HG02884 (cell line): ENCODE measurements at regions not wholly inside any gene's neighbourhood (a gene's known extent, or its start where the extent isn't known, plus 50 kb on each side); places are given as distances from the start of the nearest gene placed in this dataset.
"Not testable (repeated sequence)": the region's sequence is repeated elsewhere in the genome, so short reads cannot be mapped to it uniquely, and the experiment has no call there.

Experiments used
- ATAC-seq: cut with Tn5 transposase; IDR thresholded peaks from one replicate; pipeline ENCODE4 v1.9.1; 2021; ENCODE audit warnings: mild to moderate bottlenecking, moderate library complexity; ENCODE audit not compliant: unreplicated experiment

DNA sequence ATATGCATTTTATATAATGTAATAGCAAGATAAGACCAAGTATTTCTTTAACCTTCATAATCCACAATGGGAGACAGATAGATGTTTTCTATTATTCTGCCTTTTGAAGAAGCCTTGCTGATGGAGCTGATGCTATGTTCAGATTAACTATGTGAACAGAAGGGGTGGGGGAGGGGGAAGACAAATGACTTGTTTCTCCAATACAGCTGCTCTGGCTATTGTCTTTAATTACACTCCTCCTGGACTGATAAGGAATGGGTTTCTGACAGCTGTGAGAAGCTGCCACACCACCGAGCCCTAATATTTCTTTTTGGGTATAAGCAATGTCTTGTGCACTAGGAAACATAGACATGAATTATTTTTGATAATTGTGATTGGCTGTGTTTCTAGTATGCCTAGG, 62.0 kb downstream of the CAVIN4 start:
- ATAC-seq = no peak

DNA sequence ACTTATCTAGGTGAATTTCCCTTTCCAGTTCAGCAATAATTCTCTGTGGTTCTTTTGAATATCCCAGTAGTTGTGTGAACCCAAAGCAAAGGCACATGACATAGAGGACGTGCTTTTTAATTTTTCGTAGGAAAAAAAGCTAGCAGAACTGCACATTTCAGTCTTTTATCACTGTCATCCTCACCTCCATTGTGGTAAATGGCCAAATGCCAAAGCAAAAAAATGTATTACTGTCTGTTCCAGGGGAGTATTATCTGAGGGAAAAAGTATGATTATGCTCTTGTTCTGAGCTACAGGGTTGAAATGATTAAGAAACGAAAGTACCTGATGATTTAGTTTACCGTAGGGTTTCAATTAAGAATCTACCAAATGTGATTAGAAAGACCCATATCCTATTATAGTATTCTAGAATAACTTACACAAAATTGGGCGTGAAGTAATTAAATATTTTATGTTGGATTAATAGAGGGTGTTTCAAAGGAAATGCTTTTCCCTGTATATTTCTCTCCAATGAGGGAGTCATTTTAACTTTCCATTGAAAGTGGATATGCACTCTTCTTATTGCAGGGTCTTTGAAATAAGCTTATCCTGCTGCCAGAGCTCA, 62.7 kb downstream of the CAVIN4 start:
- no peak for ATAC-seq

DNA sequence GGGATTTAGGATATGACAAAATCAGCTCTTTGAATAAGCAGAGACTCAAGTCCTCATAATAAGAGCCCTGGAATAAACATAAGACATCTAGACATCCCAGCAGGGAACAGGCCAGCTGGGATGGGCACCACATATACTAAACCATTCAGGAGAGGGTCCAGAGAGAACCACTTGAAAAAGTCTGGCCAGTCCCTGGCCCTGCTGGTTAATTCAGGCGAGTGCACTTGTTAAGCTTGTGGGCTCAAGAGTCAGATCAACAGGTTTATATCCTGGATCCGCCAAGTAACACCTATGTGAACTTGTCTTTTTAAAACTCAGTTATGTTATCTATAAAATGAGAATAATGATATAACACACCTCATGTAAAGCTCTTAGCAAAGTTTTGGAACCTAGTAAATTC, 63.3 kb downstream of the CAVIN4 start:
- ATAC-seq = no peak

DNA sequence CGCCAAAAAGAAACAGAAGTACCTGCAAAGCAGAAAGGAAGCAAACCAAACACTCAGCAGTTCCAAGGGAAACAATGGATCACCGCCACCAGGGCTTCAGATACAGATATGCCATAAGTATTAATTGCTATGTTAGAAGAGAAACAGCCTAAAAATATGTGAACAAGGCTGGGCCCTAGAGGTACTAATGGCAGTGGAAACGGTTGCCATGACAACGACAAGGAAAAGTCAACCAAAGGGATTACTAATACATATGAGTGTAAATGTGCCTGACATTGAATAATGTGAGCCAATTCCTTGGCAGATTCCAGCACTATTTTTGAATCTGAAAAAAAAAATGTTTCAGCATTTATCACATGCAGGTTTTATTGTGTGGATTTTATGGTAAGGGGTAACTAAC, 75.0 kb downstream of the CAVIN4 start:
- no peak for ATAC-seq

DNA sequence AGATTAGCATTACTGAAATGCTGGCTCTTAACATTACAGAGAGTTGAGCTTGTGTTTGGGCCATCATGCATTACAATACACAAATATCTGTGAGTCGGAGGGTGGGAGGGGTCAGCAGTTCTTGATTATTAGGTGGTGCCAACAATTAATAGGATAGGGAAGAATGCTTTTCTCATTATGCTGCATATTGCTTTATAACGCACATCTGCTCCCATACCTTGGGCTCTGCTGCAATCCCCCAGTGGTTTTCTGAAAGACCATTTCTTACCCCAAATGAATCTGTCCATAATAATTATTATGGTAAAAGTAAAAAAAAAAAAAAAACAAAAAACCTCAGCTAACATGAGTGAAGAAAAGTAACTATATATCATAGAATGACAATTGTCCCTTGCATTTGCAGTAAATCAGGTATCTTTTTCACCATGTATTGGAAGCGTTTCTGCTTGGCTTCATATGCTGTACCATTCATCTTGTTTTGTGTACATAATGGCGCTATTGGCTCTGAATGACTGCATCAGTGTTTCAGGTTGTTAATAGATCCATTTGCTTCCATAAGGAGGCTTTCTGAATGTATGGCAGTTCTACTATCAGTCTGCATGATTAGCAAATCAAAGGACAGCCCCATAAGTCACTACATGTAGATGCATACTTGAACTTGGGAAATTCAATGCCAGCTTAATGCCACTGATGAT, 75.9 kb downstream of the CAVIN4 start:
- no peak for ATAC-seq

DNA sequence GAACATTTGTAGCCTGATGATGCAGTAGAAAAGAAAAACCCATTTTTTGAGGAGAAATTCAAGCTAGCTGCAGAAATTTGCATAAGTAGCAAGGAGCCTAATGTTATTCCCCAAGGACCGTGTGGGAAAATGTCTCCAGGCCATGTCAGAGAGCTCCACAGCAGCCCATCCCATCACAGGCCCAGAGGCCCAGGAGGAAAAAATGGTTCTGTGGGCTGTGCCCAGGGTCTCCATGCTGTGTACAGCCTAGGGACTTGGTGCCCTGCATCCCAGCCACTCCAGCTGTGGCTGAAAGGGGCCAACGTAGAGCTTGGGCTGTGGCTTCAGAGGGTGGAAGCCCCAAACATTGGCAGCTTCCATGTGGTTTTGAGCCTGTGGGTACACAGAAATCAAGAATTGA, 79.0 kb downstream of the CAVIN4 start:
- not testable (repeated sequence) for ATAC-seq

DNA sequence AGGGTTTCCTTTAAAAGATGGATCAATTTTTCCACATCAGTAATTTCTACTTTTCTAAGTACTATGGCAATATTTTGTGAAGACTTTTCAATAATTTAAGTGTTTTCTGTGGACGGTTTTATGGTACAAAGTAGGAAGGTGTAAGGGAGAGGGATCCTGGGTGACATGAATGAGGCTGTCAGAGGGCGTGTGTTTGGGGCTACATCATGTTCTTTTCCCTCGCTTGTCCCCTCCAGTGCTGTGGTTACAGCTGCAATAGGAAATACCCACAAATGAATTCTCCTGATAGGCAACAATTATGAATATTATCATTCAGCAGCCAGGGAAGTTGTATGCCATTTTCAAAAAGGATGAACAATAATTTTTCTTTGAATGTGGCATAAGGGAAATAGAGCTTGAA, 83.8 kb downstream of the CAVIN4 start:
- no peak for ATAC-seq

DNA sequence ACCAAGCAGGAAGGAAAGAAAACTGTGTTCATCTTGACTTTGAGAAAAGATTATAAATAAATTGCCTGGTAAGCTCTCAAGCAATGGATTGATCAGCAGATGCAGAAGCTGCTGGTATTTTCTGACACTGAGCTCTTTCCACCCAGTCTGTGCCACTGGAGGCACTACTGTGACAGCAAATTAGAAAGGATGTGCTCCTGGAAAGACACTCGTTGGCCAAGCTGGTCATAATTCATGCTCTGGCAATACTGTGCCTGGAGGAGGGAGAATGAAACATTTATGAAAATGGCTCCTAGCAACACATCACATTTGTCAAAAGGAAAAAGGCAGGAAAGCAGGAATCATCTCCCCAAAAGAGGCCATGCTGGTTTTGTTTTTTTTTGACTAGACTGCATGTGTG, 84.2 kb downstream of the CAVIN4 start:
- ATAC-seq = no peak

DNA sequence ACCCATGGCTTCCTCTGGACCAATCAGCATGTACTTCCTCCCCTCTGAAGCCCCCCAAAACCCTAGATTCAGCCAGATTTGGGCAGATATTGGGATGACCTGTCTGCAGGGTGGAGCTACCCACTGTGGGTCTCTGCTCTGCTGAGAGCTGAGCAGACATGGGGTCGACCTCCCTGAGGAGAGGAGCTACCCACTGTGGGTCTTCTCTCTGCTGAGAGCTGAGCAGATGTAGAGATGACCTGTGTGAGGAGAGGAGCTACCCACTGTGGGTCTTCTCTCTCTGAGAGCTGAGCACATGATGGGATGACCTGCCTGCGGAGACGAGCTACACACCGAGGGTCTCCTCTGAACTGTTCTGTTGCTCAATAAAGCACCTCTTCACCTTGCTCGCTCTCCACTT, 89.6 kb downstream of the CAVIN4 start:
- no peak for ATAC-seq

DNA sequence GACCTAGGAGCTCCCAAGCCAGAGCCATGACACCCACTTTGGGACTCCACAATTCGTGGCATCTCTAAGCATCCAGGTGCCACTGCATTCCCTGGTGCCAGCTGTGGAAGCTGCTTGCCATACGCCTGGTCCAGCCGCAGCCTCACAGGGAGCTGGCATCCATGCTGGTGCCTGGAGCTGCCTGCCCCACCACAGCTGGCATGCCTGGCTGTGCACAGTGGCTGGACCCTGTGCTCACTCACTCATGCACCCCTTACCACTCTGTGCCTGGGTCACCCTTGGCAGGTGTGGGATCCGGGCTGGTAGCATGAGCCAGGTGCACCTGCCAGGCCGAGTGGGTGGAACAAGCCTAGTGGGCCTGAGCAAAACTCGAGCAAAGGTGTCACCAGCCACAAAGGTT, 90.1 kb downstream of the CAVIN4 start:
- no peak for ATAC-seq

DNA sequence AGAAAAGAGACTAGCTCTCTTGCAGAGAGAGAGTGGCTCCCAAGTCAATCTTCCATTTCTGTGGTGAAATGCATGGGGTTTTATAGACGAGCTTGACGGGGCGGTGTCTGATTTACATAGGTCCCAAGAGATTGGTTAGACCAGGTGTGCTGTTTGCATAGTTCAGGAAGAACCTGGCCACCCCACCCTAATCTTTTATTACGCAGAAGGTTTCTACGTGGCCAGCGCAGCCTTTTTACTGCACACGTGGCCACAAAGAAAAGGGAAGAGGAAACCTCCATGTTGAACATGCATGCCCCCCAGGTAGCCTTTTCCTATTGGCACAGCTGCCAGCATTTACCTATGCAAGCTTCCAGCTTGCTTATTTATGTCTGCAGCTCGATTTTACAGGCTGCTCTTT, 92.1 kb downstream of the CAVIN4 start:
- ATAC-seq = no peak

DNA sequence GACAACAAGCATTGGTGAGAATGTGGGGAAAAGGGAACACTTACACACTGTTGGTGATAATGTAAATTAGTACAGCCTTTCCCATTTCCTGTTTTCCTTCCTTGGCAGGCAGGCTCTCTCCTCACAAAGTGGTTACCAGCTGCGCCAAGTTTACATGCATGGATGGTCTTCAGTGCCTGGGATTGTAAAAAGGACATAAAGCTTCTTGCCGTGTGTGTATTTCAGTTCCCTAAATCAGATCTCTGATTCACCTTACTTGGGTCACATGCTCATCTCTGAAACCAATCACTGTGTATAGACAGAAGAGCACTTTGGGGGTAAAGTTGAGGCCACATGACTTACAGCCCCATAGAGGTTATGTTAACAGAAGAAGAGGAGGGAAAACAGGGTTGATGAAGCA, 92.8 kb downstream of the CAVIN4 start:
- ATAC-seq = no peak

DNA sequence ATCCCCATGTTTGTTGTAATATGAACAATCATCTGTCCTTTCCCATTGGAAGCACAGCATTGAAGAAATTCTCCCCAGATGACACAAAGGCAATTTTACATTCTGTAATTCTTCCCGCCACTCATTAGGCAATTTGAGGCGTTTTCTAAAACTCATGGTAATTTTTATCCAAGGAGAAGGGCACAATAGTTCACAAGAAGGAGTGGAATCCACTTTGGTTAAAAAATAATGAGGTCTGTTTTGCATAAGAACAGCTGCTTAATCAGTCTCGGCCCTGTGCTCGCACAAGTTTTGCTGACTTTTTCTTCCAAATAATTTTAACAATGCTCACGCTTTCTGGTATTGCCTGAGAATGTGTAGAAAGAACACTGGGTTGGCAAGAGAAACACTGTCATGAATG, 94.0 kb downstream of the CAVIN4 start:
- ATAC-seq = no peak

DNA sequence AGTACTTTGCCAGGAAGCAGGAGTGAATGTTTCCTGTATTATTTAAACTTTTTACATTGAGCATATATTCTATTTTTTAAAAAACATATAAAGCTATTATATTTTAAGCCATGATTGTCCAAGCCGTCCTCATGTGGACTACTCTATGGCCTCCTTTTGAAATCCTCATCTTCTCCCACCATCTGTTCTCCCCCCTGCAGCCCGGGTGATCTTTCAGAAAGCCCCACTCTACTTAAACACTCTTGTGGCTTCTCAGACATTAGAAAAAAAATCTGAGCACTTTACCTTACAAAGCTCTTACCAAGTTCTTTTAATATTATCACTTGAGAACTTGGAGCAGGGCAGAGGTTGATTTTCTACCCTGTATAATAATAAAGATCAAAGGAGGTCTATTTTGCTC, 95.4 kb downstream of the CAVIN4 start:
- no peak for ATAC-seq

DNA sequence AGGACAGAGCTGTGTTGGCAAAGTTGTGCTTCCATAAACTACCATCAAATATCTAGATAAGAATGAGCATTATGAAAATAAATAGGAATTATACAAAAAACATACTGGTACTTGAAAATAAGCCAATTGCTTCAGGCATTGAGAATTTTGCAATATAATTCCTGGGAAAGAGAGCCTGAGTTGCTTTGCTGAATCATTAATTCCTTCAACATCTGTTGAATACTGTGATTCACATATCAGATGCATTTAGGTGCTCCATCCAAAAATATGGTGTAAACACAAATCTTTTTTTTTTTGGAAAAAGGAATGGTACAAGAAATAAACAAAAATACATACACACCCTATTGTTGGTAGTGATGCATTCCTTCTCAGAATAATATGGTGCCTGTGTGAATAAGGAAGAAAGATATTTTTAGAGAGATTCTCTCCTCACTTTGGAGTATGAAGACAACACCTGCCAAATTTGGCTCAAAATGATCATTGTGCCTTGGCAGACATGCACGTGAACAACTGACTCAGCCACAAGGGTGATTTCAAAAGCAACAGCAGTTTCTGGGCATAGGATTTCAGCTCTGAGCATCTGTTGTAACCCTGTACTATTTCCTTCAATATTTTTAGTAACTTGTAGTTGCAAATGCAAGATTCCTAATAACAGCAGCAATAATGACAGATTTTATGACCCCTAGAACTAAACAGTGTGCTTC, 96.7 kb downstream of the CAVIN4 start:
- ATAC-seq = no peak

DNA sequence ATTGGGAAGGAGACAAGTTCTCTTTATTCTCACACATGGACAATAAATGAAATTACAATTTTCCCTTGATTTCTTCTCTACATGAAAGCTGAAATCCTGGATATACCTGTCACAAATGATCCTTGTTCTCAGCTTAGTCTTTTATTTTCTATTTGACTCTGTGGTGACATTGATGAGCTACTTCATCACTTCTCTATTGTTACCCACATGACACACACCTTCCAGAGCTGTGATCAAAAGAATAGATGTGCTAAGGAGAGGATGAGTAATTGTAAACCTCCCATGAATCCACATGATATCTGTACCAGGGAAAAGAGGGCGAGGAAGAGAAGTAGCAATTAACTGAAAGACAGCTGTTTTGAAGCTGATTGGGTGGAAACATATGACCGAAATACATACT, 102.0 kb downstream of the CAVIN4 start:
- ATAC-seq = no peak

DNA sequence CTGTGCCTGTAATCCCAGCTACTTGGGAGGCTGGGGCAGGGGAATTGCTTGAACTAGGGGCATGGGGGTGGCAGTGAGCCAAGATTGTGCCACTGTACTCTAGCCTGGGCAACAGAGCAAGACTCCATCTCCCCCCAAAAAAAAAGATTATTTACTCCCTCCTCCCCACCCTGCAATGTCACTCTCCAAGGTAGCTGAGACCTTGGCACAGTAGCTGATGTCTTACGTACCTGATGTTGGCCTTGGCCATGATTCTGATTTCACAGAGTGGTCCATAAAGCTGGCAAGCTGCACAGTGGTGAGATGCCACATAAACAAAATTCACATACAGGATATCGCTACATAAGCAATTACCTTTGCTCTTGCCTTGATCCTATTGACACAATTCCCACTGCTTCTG, 108.5 kb downstream of the CAVIN4 start:
- ATAC-seq = no peak

DNA sequence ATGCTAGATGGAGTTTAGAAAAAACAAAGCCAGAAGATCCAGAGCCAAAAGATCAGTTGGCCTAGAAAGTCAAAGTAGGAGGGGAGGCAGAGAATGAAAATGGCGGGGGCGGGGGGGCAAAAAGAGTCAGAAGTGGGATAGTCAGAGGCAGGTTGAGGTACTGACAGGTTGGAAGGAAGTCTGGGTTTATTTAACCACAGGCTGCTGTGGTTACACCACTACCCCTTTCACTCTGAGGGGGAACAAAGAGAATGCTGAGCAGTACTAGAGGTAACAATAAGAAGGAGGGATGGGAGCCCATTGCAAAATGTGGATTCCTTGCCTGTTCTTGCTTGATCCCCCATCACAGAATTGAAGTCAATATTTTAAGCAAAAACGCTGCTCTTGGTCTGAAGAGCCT, 111.8 kb downstream of the CAVIN4 start:
- peak; percentile 94 for ATAC-seq

DNA sequence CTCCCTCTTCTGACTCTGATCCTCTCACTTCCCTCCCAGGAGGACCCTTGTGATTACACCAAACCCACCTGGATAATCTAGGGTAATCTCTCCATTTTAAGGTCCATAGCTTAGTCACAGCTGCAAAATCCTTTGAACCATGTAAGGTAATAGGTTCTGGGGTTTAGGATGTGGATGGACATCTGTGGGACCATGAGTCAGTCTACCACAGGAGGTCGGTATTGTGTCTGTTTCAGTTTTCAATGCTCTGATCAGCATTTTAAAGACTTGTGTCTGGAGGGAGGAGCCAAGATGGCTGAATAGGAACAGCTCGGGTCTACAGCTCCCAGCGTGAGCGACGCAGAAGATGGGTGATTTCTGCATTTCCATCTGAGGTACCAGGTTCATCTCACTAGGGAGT, 112.6 kb downstream of the CAVIN4 start:
- ATAC-seq = no peak

DNA sequence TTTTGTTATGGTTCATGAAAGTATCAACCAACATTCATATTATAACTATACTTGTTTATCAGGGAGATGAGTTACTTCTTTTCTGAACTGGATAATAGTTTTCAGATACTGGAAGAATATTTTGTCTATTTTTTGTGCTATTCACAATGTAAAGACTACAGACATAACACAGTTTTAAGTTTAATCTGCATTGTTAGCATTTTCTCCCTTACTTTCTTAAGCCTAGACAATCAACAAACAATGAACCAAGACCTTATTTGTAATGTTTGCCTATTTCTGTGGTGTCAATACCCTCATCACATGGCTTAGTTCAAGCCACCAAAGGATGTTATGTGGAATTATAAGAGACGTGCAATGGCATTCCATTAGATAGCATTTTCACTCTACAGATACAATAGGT, 119.5 kb downstream of the CAVIN4 start:
- no peak for ATAC-seq

DNA sequence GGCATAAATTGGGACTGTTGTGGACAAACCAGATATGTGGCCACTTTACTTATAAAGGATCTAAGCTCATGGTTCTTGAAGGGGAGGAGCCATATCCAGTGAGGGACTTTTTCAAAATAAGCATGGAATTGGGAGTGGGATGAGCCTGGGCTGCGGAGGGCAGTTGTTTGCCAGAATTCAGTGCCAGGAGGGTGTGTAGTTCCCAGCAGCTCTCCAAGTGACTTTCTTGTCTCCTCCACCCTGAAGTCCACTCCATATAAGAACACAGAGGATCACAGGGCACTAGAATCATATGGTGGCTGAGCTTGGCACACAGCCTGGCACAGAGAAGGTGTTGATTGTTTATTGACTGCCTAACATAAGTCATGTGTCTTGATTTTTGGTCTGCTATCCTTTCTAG, 121.1 kb downstream of the CAVIN4 start:
- ATAC-seq = no peak

DNA sequence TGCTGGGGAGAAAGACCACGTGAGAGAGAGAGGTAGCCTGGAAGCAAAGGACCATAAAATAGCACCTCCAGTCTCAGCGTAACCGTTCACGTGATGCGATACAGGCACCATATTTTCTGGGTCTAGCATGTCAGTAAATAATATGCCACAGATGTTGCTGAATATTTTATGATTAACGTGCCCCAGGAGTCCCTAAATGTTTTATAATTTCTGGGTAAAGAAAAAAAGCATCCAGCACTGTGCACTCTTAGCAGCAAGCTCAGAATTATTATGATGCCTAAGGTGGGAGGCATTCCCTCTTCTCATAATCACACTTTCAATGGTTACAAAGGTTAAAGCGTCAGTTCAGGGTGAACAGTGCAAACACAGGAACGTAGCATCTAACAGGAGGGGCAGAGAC, 121.8 kb downstream of the CAVIN4 start:
- ATAC-seq = no peak
